ENCODE measurements at regions not wholly inside any gene's neighbourhood (a gene's known extent, or its start where the extent isn't known, plus 50 kb on each side); places are given as distances from the start of the nearest gene placed in this dataset.

DNA sequence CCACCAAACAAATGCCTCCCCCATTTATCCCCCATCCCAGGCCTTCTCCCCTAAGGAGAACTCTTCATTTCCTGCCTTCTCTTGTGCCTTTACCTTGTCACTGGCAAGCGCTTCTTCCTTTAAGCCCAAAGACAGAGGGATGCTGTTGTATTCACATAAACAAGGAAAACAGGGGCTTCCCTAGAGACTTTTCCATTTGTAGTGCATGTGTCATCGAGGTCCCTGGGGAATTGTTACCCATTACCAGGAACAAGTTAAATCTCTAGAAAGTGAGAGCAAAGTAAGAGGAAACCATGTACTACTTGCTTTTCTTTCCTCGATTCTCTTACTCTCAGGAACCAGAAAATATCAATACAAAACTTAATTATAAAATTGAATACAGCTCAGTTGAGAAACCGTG is 114.4 kb upstream of the DPT start:
- no peak overlapping the region for H3K4me3 ChIP-seq (ENCODE audit: low read depth, low read length)

GRCh38 chr1:168843950-168844349 is 114.9 kb upstream of the DPT start:
- TF ChIP-seq, protein P1, sequence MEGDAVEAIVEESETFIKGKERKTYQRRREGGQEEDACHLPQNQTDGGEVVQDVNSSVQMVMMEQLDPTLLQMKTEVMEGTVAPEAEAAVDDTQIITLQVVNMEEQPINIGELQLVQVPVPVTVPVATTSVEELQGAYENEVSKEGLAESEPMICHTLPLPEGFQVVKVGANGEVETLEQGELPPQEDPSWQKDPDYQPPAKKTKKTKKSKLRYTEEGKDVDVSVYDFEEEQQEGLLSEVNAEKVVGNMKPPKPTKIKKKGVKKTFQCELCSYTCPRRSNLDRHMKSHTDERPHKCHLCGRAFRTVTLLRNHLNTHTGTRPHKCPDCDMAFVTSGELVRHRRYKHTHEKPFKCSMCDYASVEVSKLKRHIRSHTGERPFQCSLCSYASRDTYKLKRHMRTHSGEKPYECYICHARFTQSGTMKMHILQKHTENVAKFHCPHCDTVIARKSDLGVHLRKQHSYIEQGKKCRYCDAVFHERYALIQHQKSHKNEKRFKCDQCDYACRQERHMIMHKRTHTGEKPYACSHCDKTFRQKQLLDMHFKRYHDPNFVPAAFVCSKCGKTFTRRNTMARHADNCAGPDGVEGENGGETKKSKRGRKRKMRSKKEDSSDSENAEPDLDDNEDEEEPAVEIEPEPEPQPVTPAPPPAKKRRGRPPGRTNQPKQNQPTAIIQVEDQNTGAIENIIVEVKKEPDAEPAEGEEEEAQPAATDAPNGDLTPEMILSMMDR (IDR thresholded peaks at IDR 0.05; ENCODE audit: low read depth, low read length): no peak
- no peak overlapping the region for H3K4me3 ChIP-seq (ENCODE audit: low read depth, low read length)

More for the DNA sequence above, 114.4 kb upstream of the DPT start:
- TF ChIP-seq, protein P1 (IDR thresholded peaks at IDR 0.05; ENCODE audit: low read depth, low read length): no peak

DNA sequence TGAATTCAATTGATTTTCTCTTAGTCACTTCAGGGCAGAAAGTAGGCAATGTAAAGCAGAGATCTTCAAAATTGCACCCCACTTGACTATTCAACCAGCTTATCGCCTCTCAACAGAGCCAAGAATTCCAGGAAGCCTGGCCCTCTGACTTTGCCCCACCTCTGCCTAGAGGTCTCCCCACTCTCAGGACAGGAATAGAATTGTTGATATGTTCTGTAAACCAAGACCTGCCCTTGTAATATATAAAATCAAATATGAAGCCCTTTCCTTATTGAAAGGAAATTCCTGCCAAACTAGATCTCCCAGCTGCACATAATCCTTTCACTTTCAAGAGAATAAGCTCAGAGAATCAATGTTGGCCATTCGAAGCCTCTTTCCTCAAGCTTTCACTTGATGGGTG is 116.1 kb upstream of the DPT start:
- H3K4me3 ChIP-seq (ENCODE audit: low read depth, low read length): no peak overlapping the region
- TF ChIP-seq, protein P1 (IDR thresholded peaks at IDR 0.05; ENCODE audit: low read depth, low read length): no peak

DNA sequence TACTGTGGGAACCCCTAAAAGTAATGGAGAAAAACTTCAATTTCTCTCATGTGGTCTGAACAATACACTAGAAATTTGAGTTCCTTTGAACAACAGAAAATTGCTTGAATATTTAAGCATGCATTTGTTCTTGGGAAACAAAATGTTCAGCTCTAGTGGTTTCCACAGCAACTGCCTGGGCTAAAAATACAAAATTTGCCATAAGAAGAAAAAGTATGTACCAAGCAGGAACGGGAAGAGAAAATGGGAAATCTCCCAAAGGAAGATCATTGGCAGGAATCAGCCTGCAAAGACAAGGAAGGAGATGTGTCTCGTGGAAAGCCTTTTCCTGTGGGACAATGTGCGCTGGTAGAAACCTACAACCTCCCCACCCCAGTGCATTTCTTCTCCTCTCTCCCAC is 119.0 kb upstream of the DPT start:
- TF ChIP-seq, protein P1 (IDR thresholded peaks at IDR 0.05; ENCODE audit: low read depth, low read length): no peak
- H3K4me3 ChIP-seq (ENCODE audit: low read depth, low read length): no peak overlapping the region

- H3K4me3 ChIP-seq (ENCODE audit: low read depth, low read length): no peak overlapping the region
- TF ChIP-seq, protein P1 (IDR thresholded peaks at IDR 0.05; ENCODE audit: low read depth, low read length): no peak
Measured at GRCh38 chr1:168861421-168862004, 132.5 kb upstream of the DPT start.

- no peak overlapping the region for H3K4me3 ChIP-seq (ENCODE audit: low read depth, low read length)
- TF ChIP-seq, protein P1 (IDR thresholded peaks at IDR 0.05; ENCODE audit: low read depth, low read length): no peak
Measured at GRCh38 chr1:168863772-168864171, 134.8 kb upstream of the DPT start.

GRCh38 chr1:168864266-168864665 is 135.3 kb upstream of the DPT start:
- H3K4me3 ChIP-seq (ENCODE audit: low read depth, low read length): no peak overlapping the region
- TF ChIP-seq, protein P1 (IDR thresholded peaks at IDR 0.05; ENCODE audit: low read depth, low read length): no peak

Data from WI38 (cell line).